NCI-H2227 (cell line): ENCODE measurements at regions not wholly inside any gene's neighbourhood (a gene's known extent, or its start where the extent isn't known, plus 50 kb on each side); places are given as distances from the start of the nearest gene placed in this dataset.

ENCODE experiments used
- DNase-seq: peaks from one replicate; lab custom pipeline; 2025; ENCODE audit not compliant: unreplicated experiment; lab: John Stamatoyannopoulos, UW

GRCh38 chr18:64474255-64474654 lies 325.4 kb upstream of the LINC00305 start:
- DNase-seq, result no peak

DNA sequence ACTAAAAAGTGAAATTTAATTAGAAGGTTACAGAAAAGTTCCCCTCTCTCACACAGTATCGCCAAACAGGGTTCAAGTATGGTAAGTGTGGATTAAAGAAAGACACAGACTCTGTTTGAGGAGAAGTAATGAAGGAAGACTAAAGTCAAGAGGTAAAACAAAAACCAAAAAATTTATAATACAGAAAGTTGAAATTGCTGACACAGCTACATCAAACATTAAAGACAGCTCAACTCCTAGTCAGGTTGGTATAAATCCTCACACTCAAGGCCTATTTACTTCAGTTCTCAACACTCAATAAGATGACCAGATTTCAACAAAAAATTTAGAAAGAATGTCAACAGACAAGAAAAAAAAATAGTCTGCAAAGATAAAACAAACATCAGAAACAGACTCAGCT lies 300.5 kb upstream of the LINC00305 start:
- DNase-seq, result no peak

DNA sequence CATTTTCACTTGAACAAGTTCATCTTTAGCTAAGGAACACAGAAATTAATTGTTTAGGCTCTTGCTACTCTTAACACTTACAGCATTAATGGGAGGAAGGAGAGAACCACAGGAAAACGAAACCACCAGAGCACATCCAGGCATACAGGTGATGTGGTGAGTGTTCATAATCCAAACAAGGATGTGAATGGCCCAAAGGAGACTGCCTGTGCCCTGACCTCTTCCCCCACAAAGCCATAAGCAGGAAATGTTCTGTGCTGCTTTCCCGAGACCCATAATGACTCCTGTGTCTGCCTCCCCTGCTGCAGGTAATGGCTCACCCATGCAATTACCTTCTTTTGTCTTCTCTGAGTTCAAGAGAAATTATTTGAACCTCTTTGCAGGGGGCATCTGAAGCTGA lies 295.9 kb upstream of the LINC00305 start:
- peak; percentile 15 for DNase-seq

DNA sequence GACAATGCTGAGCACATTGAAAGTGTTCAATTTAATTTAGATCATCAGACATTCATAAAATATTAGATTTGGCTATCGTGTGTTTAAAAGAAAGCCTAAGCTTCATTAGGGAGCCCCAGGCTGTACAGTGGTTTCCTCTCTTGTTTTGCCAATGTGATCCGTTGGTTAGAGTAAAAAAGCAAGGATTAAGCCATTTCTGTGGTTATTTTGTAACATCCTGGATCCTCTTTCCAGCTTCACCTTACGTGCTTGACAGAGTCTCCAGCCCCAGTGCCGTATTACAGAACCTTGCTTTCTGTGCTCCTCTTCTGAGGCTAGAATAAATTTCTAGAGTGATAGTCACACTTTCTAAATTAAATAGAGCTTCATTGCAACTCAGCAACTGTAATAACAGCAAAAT lies 289.3 kb upstream of the LINC00305 start:
- no peak for DNase-seq

DNA sequence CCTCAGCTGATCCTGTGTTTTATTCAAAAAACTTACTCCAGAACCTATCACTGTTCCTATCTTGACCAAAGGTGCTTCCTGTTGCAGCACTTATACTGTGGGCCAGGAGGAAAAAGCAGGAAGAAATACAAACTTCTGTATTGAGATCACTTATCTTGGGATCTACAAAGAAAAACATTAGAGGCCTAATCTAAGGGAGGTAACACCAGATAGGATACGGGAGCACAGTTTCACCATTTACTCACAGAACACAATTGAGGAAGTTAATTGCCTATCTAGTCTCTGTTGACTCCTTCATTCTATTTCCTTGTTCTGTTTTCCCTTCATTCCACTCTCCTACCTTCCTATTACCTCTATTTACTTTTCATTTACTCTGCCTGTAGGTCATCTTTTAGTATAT lies 287.2 kb upstream of the LINC00305 start:
- DNase-seq, result no peak

GRCh38 chr18:64419156-64419555 lies 270.3 kb upstream of the LINC00305 start:
- DNase-seq, result no peak

DNA sequence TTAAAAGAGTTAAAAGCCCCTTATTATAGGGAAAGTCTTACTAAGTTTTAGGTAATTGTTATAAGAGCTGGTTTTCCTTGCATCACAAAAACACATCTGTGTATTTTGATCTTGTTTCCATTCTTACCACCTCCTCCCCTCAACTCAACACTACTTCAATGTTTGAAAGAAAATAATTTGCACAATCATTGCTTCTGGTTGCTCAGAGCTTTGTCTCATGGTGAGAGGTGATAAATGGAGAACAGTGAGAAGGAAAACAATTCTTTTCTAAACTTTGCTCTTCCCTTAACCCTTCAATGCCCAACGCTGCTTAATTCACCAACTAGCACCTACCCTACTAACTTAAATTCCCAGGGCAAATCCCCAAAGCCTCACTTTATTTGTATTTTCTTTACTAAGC lies 268.1 kb upstream of the LINC00305 start:
- no peak for DNase-seq

DNA sequence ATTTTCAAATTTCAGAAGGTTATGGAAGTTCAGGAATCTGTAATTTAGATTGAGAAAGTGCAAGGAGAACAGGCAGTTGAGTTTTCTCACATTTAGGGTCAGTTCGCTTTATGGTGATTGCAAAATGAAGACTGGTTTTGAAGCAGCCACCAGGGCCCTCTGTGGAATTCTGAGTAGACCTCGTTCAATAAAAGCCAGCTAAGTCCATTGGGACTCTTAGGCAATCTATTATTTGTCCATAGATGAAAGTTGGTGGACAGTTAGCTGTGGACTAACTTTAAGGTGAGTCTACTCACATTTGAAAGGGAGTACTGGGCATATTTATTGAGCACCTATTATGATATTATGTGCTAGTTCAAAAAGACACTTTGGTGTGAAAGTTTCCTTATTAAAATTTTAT lies 266.3 kb upstream of the LINC00305 start:
- no peak for DNase-seq

- no peak for DNase-seq
Measured at GRCh38 chr18:64410685-64411084, 261.8 kb upstream of the LINC00305 start.

DNA sequence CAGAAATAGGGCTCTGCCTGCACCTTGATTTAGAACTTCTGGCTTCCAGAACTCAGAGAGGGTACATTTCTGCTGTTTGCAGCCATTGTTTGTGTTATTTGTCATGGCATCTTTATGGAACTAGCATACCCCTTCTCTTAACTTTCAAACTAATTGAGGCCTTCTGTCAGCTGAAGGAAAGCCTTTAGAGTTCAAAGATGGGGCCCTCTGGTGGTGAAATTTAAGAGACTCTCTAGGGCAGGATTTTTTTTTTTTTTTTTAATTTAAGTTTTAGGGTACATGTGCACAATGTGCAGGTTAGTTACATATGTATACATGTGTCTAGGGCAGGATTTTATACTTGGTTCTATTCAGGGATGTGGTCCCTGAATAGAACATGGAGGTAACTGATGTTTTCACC lies 260.6 kb upstream of the LINC00305 start:
- no peak for DNase-seq

GRCh38 chr18:64407606-64408005 lies 258.7 kb upstream of the LINC00305 start:
- no peak for DNase-seq

DNA sequence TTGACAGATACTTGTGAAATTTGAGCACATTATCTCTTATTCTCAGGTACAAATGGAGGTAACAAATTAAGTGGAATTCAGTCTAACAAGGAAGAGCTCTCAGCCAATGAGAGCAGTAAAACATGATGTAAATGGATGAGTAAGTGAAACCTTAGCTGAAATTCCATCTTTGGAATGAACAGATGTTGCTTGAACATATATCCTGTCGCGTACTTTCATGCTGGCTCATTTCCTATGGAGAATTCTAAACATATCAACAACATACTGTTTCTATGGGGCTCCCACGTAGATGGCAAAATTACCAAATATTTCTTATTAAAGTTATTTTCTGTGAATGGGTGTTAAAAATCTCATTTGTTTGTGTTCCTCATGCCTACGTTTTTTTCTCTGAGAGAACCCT lies 256.3 kb upstream of the LINC00305 start:
- no peak for DNase-seq

GRCh38 chr18:64403784-64404503 lies 255.1 kb upstream of the LINC00305 start:
- DNase-seq, result no peak

- no peak for DNase-seq
Measured at GRCh38 chr18:64402636-64403035, 253.7 kb upstream of the LINC00305 start.

DNA sequence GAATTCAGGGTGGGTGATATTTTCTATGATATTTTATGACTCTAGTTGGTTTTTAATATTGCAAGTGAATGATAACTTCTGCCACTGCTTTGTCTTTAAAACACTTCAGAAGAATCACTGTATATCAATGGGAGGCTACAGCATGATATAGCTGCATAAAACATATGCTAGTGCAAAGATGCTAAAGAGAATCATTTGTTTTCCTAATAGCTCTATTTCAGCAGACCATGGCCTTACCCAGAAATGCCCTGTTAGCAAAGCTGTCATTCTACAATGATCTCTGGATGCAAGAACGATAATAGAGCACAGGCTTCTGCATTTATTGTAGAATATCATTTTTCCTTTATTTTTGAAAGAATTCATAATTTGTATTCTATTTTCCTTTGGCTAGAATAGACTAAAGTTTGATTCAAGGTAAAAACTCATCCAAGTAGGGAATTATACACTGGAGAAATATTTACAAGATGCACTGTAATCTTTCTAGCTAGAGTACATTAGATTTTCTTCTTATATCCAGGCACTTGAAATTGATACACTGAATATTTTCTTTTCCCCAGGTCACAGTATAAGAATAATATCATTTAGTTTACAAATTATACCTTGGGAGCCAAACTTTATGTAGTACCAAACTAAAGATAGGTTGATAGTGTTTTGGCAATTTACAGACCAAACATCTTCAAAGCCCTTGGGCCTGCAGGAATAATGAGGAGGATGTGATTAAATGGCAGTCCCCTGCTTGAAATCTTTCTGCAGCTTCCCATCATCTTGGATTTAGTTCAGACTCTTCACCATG lies 252.6 kb upstream of the LINC00305 start:
- no peak for DNase-seq

DNA sequence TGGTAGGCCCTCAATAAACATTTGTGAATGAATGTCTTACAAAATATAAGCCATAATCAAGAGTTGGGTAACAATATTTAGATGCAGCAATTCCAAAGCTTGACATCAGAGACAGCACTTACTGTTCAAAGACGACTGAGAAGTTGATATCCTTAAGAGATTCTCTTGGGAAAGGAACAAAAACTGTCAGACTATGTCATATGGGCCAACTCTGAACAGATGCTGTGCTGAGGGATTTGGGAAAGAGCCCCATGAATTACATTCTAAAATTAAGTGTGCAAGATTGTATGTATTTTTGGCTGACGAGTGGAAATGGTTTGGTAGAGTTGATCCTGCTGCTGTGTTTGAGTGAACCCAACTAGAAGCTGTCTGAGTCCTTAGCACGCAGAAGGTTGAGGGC lies 250.7 kb upstream of the LINC00305 start:
- no peak for DNase-seq

GRCh38 chr18:64398320-64398719 lies 249.4 kb upstream of the LINC00305 start:
- no peak for DNase-seq

DNA sequence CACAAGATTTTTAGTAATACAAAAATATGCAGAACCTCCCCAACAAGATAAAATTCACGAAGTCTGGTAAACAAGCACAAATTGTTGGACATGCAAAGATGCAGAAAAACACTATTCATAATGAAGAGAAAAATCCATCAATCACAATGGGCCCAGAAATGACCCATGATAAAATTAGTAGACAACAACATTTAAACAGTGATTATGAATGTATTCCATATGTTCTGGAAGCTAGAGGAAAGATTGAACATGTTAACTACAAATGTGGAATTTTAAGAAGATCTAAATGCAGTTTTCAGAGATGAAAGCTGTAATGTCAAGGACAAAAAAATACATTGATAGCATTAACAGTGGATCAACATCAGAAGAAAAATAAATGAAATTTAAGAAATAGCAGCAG lies 243.3 kb upstream of the LINC00305 start:
- DNase-seq, result no peak

- no peak for DNase-seq
Measured at GRCh38 chr18:64384101-64384500, 235.2 kb upstream of the LINC00305 start.

DNA sequence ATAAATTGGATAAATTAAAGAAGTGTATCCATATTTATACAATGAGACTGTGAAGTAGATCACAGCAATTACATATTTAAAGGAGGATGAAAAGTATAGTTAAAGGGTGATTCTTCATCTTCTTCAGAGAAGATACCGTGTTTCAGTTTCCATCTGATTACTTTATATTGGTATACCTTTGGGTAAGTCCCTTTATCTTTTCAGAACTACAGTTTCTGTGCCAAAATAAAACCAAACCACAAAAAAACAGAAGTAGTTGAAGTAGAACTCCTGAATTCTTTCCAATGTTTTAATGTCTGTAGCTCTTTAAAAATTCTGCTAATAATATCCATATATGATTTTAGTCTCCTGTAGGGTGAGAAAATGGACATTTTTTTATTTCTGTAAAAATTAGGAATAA lies 231.2 kb upstream of the LINC00305 start:
- no peak for DNase-seq

GRCh38 chr18:64379662-64380061 lies 230.8 kb upstream of the LINC00305 start:
- no peak for DNase-seq

DNA sequence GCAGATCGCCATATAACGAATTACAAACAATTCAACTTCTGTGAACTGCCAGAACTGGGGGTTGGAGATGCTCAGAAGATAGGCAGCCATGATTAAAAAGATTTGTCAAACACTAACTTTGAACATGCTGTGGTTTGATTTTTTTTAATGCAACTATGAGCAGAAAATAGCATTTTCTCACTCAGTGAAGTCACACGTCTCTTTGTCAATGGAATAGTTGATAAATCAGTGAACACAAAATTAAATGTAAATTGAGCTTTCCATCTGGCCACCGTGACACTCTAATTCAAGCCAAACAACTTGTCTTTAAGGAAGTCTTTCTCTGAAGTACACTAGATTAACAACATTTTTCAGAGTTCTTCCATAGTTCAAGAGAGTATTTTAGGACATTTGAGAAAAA lies 228.6 kb upstream of the LINC00305 start:
- DNase-seq, result no peak

- no peak for DNase-seq
Measured at GRCh38 chr18:64372850-64373249, 224.0 kb upstream of the LINC00305 start.
